ENCODE measurements at regions not wholly inside any gene's neighbourhood (a gene's known extent, or its start where the extent isn't known, plus 50 kb on each side); places are given as distances from the start of the nearest gene placed in this dataset.

- TF ChIP-seq, protein P1, sequence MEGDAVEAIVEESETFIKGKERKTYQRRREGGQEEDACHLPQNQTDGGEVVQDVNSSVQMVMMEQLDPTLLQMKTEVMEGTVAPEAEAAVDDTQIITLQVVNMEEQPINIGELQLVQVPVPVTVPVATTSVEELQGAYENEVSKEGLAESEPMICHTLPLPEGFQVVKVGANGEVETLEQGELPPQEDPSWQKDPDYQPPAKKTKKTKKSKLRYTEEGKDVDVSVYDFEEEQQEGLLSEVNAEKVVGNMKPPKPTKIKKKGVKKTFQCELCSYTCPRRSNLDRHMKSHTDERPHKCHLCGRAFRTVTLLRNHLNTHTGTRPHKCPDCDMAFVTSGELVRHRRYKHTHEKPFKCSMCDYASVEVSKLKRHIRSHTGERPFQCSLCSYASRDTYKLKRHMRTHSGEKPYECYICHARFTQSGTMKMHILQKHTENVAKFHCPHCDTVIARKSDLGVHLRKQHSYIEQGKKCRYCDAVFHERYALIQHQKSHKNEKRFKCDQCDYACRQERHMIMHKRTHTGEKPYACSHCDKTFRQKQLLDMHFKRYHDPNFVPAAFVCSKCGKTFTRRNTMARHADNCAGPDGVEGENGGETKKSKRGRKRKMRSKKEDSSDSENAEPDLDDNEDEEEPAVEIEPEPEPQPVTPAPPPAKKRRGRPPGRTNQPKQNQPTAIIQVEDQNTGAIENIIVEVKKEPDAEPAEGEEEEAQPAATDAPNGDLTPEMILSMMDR (IDR thresholded peaks at IDR 0.05 in 2 of 3, conservative IDR thresholded peaks at IDR 0.05 in 1 of 3; ENCODE audit: borderline replicate concordance in 1 of 3, insufficient read depth in 1 of 3, low read depth in 2 of 3, low read length in 2 of 3) = no peak
- TF ChIP-seq JUND (IDR thresholded peaks at IDR 0.05) (no peak), ZFX (IDR thresholded peaks at IDR 0.05) (no peak), CBX3 (IDR thresholded peaks at IDR 0.05; ENCODE audit: low read depth) (no peak), ELF1 (IDR thresholded peaks at IDR 0.05; ENCODE audit: borderline replicate concordance, low read depth) (no peak), RAD21 (IDR thresholded peaks at IDR 0.05; ENCODE audit: low read depth) (no peak), EZH2phosphoT487 (IDR thresholded peaks at IDR 0.05; ENCODE audit: borderline replicate concordance) (no peak), MAX (IDR thresholded peaks at IDR 0.05) (no peak), ZNF274 (IDR thresholded peaks at IDR 0.05; ENCODE audit: low read depth, low read length) (no peak), POLR2AphosphoS5 (IDR thresholded peaks at IDR 0.05; ENCODE audit: low read depth, low read length) (no peak), SIN3A (IDR thresholded peaks at IDR 0.05; ENCODE audit: low read depth) (no peak)
- TF ChIP-seq, protein P2, sequence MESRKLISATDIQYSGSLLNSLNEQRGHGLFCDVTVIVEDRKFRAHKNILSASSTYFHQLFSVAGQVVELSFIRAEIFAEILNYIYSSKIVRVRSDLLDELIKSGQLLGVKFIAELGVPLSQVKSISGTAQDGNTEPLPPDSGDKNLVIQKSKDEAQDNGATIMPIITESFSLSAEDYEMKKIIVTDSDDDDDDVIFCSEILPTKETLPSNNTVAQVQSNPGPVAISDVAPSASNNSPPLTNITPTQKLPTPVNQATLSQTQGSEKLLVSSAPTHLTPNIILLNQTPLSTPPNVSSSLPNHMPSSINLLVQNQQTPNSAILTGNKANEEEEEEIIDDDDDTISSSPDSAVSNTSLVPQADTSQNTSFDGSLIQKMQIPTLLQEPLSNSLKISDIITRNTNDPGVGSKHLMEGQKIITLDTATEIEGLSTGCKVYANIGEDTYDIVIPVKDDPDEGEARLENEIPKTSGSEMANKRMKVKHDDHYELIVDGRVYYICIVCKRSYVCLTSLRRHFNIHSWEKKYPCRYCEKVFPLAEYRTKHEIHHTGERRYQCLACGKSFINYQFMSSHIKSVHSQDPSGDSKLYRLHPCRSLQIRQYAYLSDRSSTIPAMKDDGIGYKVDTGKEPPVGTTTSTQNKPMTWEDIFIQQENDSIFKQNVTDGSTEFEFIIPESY (IDR thresholded peaks at IDR 0.05; ENCODE audit: extremely low read depth, insufficient replicate concordance, low read length) = no peak
These were observed 350.5 kb downstream of the ARL6IP6 start for GRCh38 chr2:153068915-153069314.

Data from HCT116 (cell line).